ENCODE measurements at regions not wholly inside any gene's neighbourhood (a gene's known extent, or its start where the extent isn't known, plus 50 kb on each side); places are given as distances from the start of the nearest gene placed in this dataset.
"Not testable (repeated sequence)": the region's sequence is repeated elsewhere in the genome, so short reads cannot be mapped to it uniquely, and the experiment has no call there.

GRCh38 chr11:33974804-33975203 lies 76.7 kb upstream of the CAPRIN1 start:
- H3K27me3 ChIP-seq (ENCODE audit: insufficient read depth) = no peaks in the 10 kb centered on the region
- H4K20me1 ChIP-seq (replicated peaks; ENCODE audit: insufficient read depth) = no peaks in the 10 kb centered on the region
- no peaks in the 10 kb centered on the region for H3K36me3 Mint-ChIP-seq (ENCODE audit: low read depth)
- TF ChIP-seq STAT1 (IDR thresholded peaks at IDR 0.05; ENCODE audit: unreplicated experiment) (no peak), NANOG (IDR thresholded peaks at IDR 0.05; ENCODE audit: borderline replicate concordance) (no peak), POLR2AphosphoS5 (IDR thresholded peaks at IDR 0.05; ENCODE audit: low read depth) (no peak), ETS1 (IDR thresholded peaks at IDR 0.05) (no peak), EZH2 (IDR thresholded peaks at IDR 0.05; ENCODE audit: low read depth, unreplicated experiment) (no peak), CREB1 (CRISPR knock-in tag; IDR thresholded peaks at IDR 0.05; ENCODE audit: low read depth) (no peak), REST (IDR thresholded peaks at IDR 0.05; ENCODE audit: unreplicated experiment) (no peak), ZNF114 (CRISPR knock-in tag; IDR thresholded peaks at IDR 0.05) (no peak)
- no peaks in the 10 kb centered on the region for H3K9me2 ChIP-seq (ENCODE audit: insufficient read depth)
- DNase-seq (ENCODE audit: low spot score) (no peak), ATAC-seq (no peak)
- no peak overlapping the region for H3K27ac Mint-ChIP-seq
- H3K79me2 ChIP-seq (replicated peaks; ENCODE audit: insufficient read depth) = no peaks in the 10 kb centered on the region
- H3K4me1 ChIP-seq (ENCODE audit: insufficient read depth) = 0 out of 2 replicates have a peak, but pooled peaks cover 3% of the 10 kb centered on the region
- no peak overlapping the region for H3K4me3 Mint-ChIP-seq
- no peak overlapping the region for H3K27ac ChIP-seq (ENCODE audit: low read depth)
- H3K4me3 ChIP-seq = no peak overlapping the region
- H3K4me1 Mint-ChIP-seq = no peaks in the 10 kb centered on the region
- peaks cover 5% of the 10 kb centered on the region for H3K27me3 Mint-ChIP-seq (ENCODE audit: insufficient read depth, low read depth, poor library complexity)
- H3F3A ChIP-seq (replicated peaks; ENCODE audit: low read depth) = no peaks in the 10 kb centered on the region
- H3K4me2 ChIP-seq = no peak overlapping the region
- no peaks in the 10 kb centered on the region; the same call in 2 of the 3 replicates for H3K9me3 Mint-ChIP-seq
- no peak overlapping the region for H2AFZ ChIP-seq
- H3K36me3 ChIP-seq (ENCODE audit: insufficient read depth) = no peaks in the 10 kb centered on the region

GRCh38 chr11:33971530-33971929 lies 79.7 kb upstream of the LMO2 start:
- H3K36me3 ChIP-seq (ENCODE audit: insufficient read depth); H3K4me3 ChIP-seq; H3K9me2 ChIP-seq (ENCODE audit: insufficient read depth); H3K4me2 ChIP-seq; DNase-seq (ENCODE audit: low spot score); H3K79me2 ChIP-seq (replicated peaks; ENCODE audit: insufficient read depth); H3K36me3 Mint-ChIP-seq (ENCODE audit: low read depth); H3K27ac Mint-ChIP-seq; H3F3A ChIP-seq (replicated peaks; ENCODE audit: low read depth); H3K4me1 Mint-ChIP-seq; H3K4me1 ChIP-seq (ENCODE audit: insufficient read depth); ATAC-seq; H4K20me1 ChIP-seq (replicated peaks; ENCODE audit: insufficient read depth); H3K27me3 Mint-ChIP-seq (ENCODE audit: insufficient read depth, low read depth, poor library complexity); H3K27me3 ChIP-seq (ENCODE audit: insufficient read depth); H3K27ac ChIP-seq (ENCODE audit: low read depth); H3K4me3 Mint-ChIP-seq; H3K9me3 Mint-ChIP-seq: not testable (repeated sequence)
- peak overlapping the region; percentile 63; the same call in 1 of the 2 replicates for H2AFZ ChIP-seq
